Esophagus mucosa (tissue), 1 donor: ENCODE measurements at regions not wholly inside any gene's neighbourhood (a gene's known extent, or its start where the extent isn't known, plus 50 kb on each side); places are given as distances from the start of the nearest gene placed in this dataset.
A peak's percentile ranks its signal among the peaks of the same experiment; 100 is the strongest.

Experiments used
- ATAC-seq: fragments of 200-7000 bp; cut with Tn5 transposase; one replicate; pipeline ENCODE4 v1.9.1; 2020
- donor health status: DM: yes; HTN: yes; CAD: no.

DNA sequence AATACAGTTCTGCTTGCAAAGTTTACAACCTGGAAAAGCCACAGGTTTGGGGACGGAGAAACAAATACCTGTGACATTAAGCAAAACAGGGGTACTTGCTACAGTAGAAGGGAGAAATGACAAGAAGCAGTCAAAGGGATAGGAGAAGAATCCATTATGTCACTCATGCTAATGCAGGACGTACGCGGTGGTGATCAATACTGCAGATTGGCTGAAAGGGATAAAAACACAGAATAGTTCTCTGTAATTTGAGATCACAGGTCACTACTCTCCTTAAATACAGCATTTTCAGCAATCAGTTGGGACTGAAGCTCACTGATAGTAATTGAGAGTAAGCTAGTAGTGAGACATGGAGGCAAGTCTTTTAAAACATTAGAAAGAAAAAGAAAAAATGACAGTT lies 130.3 kb upstream of the MTAP start:
- no peak for ATAC-seq

DNA sequence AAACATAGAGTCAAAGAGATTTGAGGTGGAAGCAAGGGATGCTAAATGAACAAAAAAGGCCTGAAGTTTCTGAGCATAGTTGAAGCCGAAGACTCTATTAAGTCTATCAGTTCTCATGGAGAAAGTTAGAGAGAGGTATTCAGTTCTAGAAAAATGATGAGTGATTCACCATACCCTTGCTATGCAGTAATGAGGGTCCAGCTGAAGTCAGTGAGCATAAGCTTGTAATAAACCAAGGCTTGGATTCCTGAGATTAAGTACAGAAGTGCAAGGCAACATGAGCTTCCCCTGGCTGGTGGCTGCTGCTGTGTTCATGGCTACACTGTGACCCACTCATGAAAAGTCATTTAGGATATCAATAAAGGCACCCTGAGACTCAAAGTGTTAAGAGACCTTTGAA lies 129.7 kb upstream of the MTAP start:
- ATAC-seq, result no peak

DNA sequence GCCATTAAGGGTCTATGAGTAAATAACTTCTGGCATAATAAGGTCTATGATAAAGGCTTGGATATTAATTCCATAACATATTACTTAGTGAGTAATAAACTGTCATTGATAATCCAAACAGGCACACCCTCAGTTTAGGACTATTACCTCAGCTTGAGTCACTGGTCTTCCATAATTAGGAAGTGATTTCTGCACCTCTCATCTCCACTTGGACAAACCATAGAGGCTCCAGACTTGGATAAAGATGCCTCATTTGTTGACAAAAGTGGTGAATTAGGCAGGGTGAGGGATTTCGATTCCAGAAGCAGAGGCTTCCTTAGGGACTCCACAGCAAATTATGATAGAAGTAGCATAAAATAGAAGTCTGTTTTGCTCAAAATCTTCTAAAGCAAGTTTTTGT lies 127.5 kb upstream of the MTAP start:
- peak; percentile 61 for ATAC-seq

DNA sequence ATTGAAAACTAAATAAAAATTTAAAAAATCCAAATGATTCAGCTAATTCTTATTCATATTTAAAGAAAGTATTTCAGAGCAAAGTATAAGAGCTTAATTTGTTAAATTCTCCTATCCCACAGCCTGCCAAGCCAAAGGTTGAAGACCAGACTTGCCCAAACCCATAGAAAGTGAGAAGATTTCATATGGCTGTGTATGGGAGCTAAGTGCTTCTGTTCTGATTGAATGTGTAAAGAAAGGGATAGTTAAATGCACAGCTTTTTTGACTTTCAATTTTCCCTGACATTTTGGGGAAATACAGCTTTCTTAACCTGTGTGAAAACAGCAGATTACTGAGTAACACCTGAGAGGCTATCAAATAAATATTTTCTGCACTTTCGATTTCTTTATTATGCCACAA lies 125.0 kb upstream of the MTAP start:
- peak; percentile 4 for ATAC-seq

DNA sequence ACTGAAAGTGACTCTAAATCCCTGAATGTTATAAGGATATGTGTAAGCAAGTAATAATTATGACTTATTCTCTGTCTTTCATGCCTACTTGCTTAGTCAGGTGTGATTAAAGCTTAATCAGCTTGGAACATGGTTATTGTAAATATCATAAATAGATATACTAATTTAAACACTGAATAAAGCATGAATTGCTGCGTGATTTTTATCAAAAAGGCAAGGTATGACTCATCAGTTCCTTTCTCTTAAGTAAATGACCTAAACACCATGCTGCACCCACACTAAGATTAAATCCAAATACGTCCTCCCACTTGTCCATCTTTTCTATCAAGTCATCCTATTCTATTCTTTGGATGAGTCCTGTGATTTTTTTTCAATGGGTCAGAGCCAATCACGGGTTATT lies 124.6 kb upstream of the MTAP start:
- peak; percentile 73 for ATAC-seq

DNA sequence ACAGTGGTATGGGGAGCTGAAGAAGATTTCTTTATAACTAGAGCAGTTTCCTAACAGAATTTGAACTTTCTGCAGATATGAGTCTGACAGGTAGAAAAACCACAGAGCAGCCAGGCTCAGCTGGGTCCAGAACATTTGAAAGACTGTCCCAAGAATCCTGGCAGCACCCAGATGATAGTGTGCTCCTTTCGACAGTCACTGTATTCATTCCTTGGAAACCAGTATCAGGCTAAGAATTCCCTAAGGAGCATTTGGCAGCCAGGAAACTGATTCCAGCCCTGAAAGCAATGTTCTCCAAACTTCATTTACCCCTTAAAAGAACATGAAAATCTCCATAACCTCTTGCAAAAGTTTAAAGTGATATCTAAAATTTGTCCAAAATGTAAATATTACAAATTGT lies 123.0 kb upstream of the MTAP start:
- ATAC-seq, result no peak

DNA sequence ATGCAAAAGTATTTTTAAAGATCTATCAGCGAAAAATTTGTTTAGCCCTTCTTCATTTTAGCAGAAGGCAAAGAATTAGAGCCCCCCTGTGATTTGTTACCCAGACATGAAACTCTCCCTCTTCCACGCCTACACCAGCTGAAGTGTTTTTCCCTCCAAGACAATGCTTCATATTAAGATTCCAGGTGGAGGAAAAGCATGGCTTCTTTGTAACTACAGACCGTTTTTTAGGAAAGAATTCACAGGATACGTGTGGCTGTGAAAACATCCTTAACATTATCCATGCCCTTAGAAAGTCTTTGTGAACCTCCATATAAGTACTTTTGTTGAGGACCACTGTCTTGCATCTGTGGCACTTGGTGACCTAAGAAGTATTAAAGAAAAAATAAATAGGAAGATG lies 121.8 kb upstream of the MTAP start:
- no peak for ATAC-seq

DNA sequence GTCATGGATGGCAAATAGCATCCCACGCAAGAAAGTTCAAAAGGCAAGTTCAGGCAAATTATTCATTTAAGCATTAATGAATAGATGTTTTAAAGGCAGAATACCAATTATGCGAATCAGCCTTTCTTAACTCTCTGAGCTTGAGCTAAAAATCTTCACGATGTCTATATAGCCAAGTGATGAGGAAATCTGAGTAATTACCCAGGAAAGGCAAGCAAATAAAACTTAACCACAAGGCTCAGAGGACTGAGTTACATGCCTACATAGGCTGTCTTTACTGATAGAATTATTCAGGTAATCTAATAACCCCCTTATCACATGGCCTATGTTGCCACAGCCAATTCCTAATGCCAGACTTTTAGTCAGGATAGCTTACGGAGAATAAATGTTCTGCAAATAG lies 120.8 kb upstream of the MTAP start:
- peak; percentile 49 for ATAC-seq

DNA sequence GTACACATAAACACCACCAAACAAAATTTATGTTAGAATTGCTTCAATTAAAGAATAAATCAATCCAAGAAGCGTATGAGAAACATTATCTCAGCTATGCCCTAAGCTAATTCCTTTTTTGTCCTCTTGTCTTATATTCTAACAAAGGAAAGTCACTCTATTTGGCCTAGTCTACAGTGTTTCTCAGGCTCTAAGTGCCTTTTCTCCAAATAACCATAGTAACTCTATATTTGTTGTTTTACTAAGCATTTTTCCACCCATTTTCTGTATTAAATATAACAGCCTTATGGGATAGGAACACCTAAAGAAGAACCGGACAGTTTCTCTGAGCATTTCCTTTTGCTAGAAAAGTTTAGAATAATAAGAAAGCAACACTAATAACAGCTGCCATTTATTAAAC lies 120.1 kb upstream of the MTAP start:
- no peak for ATAC-seq

DNA sequence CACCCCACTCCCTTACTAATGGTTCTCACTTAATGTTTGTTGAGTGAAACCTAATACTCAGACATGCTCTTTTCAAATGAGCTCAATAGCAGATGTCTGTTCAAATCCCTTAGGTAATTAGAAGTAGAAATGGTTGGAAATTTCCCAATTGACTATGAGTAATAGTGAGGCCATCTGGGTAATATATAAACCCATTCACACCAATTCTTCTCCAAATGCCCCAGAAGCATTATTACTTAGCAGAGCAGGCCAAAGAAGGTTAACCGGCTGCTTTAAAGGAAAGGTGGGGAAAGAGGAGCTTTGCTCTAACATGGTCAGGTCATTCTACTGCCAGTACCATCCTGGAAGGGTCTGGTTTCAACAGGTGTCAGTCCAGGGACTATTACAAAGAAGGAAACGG lies 119.5 kb upstream of the MTAP start:
- ATAC-seq, result peak; percentile 48

DNA sequence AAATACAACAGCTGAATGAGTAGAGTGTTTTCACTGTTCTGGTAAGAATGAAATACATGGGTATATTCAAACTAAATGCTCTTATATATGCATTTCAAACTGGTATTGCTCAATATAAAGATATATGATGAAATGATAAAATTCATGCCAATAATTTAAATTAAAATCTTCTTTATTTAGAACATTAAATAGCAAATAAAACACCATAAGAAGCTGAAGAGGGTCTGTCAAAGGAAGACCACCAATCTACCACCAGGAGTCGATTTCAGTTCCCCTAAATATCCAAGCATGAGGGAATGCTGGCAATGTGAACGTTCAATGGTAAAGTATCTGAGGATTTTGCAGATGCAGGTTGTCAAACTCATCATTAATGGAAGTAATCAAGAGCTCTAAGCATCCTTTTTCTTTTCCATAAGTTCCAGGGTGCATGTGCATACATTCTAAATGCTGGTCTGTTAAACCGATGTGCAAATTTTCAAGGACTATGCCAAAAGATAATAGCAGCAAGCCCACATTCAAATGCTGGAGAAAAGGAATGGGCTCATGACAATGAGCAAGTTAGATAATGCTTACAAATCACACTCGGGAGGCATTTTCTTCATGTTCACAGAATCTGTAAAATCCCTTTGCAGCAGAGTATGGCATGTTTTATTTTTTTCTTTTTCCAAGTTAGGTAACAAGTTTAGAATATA lies 118.8 kb upstream of the MTAP start:
- ATAC-seq, result no peak

DNA sequence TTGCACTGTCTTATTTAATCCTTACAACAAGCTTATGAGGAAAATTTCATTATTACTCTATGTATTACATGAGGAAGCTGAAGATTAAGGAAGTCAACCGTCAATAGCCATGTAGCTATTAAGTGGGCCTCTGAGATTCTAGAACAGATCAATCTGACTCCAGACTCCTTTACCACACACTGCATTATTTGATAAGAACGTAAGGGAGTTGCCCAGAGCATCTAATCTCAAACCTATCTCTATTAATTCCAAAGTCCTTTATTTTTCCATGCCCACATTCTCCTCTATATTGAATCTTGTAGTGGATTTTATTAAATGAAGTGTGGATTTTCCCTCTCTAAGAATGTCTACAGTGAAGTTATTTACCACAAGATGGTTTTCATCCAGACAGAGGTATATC lies 118.2 kb upstream of the MTAP start:
- ATAC-seq, result no peak

DNA sequence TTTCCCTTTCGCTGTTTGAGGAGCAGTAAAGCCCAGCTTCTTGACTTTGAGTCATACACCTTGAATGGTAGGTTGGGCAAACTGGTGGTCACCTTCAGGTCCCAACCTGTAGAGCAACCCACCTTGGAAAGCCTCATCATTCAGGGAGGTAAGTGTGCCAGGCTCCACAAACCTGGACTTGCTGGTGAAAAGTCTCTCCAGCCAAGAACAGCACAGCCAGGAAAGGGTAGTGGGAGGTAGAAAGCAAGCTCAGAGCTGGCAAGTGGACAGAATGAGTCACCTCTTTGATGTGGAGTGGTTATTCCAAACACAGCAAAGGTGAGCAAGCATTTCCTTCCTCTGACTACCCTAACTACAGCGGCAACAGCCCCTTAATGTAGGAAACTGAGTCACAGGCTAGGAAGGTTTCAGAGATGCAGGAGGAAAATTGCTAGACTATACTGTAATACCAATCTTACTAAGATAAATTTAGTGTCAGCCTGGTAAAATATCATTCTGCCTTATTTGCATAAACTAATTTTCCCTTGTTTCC lies 117.5 kb upstream of the MTAP start:
- ATAC-seq, result peak; percentile 90

DNA sequence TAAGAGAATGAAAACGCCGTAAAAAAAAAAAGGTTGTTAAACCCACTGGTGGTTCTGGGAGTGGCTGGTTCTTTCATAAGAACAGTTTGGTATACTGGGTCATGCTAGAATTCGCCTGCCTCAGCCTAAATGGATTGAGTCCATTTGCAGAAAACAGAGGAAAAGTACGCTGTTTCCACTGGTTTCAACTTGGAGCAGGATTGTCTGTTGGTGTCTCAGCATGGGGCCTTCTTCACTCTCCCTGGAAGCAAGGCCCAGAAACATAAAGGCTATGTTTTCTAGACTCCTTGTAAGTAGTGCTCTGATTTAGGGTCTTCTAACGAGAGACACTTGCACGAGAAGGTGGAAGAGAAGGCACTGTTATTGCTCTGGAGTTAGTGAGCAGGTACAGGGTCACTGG lies 116.9 kb upstream of the MTAP start:
- no peak for ATAC-seq

DNA sequence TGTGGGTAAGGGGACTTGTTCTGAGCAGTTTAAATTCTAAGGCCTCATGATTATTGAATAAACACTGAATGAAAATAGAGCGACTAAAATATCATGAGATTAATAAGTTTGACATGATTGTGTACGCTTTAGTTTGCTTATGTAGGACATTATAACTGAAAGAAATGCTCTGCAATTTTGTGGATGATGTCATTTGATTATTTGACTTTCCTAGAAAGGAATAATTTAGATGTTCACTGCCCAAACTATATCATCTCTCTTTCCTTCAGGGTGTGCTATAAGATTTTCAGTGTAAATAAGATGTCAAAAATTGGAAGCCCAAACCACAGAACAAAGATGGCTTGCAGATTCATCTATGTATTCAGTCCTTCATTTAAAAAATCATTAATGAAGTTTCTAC lies 115.7 kb upstream of the MTAP start:
- no peak for ATAC-seq

DNA sequence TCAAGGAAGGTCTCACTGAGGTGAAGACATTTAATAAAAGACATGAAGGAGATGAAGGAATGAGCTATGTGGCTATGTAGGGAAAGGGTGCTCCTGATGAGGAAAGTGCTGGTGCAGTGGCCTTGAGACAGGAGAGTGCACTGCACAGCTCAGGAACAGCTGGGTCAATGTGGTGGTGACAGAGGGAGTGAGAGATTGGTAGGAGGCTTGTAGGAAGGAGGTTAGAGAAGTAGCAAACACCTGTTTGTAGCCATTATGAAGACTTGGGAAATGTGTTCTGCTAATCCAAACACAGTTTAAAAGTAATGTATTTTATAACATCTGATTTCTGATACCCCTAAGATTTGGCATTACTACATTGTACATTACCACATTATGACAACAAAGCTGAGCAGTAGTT lies 115.1 kb upstream of the MTAP start:
- ATAC-seq, result no peak

DNA sequence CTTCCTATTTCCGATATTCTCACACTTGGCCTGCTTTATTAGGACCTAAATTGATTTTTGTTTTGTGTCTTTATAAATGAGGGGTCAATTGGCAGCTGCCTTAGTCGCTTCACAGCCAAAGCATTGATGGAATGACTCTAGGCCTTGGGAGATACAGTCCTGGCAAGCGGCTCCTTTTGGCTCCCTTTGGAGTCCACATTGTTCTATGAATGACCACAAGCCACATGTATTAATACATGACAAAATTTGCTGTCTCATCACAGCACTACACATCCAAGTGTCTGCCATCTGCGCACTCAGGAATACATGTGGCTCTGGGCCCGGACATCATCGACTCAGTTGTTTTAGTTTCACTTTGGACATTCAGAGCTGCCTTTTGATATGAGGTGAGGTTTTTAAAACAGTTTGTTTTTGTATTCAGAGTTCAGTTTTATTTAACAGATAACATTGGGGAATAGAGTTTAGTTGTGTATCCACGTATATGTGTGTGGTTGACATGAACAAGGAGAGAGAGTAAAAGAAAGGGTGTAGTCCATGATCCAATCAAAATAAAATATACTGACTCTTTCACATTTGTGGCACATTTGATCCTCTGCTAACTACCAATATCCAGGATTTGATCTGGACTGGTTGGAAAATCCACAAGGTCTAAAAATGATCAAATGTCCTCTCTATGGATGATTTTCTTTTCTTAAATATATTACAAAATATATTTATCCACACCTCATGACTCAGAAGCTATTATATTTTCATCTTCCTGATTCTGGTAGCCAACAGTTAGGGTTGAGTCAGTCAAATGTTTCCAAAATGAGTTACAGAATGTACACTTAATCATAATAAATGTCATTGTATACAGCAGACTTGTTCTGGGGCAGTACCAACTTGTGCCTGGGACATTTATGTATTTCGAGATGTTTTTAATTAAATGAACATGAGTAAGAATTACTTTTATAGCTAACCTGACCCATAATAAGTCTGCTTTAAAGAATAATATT lies 114.0 kb upstream of the MTAP start:
- peak; percentile 77 for ATAC-seq

DNA sequence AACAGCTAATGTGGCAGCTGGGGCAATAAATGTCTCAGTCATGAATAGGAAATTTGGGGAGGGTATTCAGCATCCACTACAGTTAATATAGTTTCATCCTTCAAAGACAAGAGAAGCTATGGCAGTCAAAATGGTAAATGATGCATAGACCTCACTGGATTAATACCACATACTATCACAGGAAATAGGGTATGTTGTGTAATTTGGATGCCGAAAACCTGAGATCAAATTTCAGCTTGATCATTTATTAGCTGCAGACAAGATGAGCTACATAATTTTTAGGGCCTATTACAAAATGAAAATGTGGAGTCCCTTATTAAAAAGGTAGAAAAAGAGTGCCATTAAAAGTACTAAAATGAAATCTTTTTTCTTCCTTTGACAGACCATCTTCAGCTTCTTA lies 112.6 kb upstream of the MTAP start:
- no peak for ATAC-seq

DNA sequence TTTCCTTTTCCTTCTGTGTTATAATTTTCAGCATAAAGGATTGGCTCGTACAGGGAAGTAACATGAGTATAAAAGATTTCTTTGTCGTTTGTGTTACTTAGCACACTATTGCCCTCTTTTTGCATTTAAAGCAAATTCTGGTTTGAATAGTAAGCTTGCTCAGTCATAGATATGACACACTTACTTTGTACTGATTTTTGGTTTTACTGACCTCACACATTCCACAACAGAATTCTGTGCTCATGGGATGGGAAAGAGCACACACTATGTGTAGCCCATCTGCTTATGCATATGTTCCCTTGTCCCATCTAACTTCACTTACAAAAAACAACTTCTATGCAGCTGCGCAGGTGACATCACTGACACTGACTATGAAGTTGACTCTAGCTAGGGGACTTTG lies 111.9 kb upstream of the MTAP start:
- ATAC-seq, result no peak

DNA sequence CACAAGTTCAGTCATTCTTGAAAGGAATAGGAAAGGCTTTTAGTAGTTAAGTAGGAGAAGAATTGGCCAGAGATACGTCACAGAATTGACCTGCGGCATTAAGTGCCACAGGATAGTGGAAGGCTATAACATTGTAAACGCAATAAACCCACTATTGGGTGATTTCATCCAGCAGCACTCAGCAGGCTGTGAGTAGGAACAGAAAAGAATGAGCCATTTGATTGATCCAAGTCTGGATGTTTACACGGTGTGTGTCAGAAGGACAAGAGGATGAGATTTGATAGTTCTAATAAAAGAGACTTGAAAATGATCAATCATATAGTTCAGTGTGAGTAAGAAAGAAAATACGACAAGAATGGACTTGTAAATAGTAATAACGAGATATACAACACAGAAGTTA lies 110.0 kb upstream of the MTAP start:
- ATAC-seq, result no peak

DNA sequence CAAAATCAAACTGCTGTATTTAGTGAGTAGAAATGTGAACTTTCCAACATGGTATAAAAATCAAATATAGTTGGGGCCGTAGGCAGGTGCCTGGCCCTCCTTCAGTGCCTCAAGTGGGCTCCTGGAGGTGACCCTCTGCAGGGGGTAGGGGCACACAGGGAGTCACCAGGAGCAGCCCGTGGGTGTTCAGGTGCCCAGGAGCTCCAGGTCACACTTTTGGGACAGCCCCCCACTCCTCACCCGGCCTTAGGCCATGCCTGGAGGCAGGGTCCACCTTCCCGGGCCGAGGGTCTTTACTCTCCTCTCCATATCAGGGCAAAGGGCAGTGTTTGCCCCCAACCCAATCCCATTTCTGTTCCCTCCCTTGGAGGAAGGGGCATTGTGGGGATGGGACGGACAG lies 108.0 kb upstream of the MTAP start:
- no peak for ATAC-seq

DNA sequence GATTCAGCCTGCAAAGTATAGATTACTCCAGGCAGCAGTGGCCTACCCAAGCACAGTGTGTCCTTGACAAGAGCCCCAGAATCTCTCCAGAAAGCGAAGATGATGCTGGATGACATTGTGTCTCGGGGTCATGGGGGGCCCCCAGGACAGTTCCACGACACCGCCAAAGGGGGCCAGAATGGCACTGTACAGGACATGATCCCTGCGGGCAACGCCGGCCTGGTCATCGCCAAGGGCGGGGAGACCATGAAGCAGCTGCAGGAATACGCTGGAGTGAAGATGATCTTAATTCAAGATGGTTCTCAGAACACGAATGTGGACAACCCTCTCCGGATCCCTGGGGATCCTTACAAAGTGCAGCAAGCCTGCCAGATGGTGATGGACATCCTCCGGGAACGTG lies 107.0 kb upstream of the MTAP start:
- ATAC-seq, result no peak

DNA sequence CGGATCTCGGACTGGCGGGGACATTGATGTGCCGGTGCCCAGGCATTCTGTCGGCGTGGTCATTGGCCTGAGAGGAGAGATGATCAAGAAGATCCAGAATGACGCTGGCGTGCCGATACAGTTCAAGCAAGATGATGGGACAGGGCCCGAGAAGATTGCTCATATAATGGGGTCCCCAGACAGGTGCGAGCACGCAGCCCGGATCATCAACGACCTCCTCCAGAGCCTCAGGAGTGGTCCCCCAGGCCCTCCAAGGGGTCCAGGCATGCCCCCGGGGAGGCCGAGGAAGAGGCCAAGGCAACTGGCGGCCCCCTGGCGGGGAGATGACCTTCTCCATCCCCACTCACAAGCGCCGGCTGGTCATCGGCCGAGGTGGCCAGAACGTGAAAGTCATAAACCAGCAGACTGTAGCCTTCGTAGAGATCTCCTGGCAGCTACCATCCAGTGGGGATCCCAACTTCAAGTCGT lies 106.5 kb upstream of the MTAP start:
- no peak for ATAC-seq

DNA sequence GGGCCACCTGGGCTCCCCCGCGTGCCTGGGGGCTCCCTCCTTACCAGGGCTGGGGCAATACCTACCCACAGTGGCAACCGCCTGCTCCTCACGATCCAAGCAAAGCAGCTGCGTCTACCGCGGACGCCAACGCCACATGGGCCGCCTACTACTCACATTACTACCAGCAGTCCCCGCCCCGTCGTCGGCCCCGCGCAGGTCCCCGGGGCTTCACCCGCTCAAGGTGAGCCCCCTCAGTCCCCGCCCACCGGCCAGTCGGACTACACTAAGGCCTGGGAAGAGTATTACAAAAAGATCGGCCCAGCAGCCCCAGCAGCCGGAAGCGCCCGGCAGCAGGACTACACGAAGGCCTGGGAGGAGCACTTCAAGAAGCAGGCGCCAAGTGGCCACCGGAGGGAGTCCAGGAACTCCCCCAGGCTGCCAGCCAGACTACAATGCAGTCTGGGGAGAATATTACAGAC lies 106.0 kb upstream of the MTAP start:
- ATAC-seq, result peak; percentile 22
